ENCODE measurements at regions not wholly inside any gene's neighbourhood (a gene's known extent, or its start where the extent isn't known, plus 50 kb on each side); places are given as distances from the start of the nearest gene placed in this dataset.

DNA sequence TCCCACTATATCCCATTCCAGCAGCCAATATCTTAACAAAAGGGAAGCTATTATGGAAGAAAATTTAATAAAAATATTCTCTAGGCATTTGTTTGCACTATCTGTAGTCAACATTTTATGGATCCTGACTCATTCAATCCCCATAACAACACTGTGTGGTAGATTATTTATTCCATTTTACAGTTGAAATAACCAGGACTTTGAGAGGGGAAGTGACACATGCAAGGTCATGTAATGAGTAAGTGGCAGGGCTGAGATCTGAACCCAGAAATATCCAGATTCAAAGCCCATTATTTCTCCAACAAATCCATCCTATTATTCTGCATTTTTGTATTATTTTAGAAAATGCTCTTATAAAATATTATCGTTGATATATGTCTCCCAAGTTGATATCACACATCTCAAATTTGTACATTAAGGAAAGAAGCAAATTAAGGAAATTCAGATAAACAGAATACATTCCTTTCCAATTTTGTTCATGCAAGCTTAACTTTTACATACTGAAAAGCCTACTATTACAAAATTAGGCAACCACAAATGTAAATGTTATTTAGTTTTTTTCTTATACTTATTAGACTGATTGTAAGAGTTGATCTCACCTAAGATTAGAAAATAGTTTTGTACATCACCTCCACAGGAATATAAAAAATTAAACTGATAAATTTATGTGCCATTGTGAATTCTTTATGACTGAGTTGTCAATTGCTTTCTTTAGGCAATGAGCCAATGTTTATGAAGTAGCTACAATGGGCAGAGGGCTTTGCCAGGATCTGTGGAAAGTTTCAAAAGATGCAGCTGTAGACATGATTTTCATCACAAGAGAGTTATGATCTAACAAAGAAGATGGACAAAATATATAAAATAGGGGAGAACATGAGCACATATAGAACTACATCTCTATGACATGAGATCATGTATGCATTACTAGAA lies 55.1 kb upstream of the E2F7 start:
- DNase-seq (ENCODE audit: low read depth) = peak; percentile 44
- POLR2A ChIA-PET = interaction anchor here (0.6 kb wide), 1 partner anchor 357 kb away, joined by 3 read pairs; no protein-coding TSS in a partner anchor
- CTCF ChIA-PET = interaction anchor here (0.7 to 1.5 kb wide), 2 partner anchors 9 to 461 kb away, joined by 3 to 5 read pairs; no protein-coding TSS in a partner anchor
- TF ChIP-seq, protein P1, sequence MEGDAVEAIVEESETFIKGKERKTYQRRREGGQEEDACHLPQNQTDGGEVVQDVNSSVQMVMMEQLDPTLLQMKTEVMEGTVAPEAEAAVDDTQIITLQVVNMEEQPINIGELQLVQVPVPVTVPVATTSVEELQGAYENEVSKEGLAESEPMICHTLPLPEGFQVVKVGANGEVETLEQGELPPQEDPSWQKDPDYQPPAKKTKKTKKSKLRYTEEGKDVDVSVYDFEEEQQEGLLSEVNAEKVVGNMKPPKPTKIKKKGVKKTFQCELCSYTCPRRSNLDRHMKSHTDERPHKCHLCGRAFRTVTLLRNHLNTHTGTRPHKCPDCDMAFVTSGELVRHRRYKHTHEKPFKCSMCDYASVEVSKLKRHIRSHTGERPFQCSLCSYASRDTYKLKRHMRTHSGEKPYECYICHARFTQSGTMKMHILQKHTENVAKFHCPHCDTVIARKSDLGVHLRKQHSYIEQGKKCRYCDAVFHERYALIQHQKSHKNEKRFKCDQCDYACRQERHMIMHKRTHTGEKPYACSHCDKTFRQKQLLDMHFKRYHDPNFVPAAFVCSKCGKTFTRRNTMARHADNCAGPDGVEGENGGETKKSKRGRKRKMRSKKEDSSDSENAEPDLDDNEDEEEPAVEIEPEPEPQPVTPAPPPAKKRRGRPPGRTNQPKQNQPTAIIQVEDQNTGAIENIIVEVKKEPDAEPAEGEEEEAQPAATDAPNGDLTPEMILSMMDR (IDR thresholded peaks at IDR 0.05; ENCODE audit: insufficient read depth, low read depth, low read length) = no peak
- Histone ChIP-seq H3K36me3 (ENCODE audit: control insufficient read depth, insufficient read depth, low read length) (no peaks in the 10 kb centered on the region), H3K4me3 (ENCODE audit: low read depth, low read length) (no peak overlapping the region), H3K27me3 (ENCODE audit: control insufficient read depth, insufficient read depth, low read length) (no peaks in the 10 kb centered on the region)

DNA sequence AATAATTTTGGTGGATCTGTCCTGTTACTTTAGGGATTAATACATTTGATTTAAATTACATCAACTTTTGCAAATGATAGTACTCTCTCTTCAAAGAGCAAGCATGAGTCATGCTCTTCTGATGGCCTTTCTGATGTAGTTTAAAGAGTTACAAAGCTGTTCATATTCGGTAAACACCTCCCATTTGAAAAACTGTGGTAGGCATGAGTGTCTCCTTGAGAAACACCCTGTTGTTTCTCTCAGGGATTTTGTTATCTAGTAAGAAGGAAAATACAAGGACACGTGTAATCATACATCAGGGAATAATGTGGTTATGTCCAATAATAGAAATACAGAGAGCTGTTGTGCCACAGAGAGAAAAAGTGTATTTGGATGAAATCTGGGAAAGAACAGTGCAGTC lies 53.3 kb upstream of the E2F7 start:
- no peaks in the 10 kb centered on the region for H3K27me3 ChIP-seq (ENCODE audit: control insufficient read depth, insufficient read depth, low read length)
- ChIA-PET CTCF (no interaction called here), POLR2A (no interaction called here)
- no peak for DNase-seq (ENCODE audit: low read depth)
- TF ChIP-seq, protein P1 (IDR thresholded peaks at IDR 0.05; ENCODE audit: insufficient read depth, low read depth, low read length) = no peak
- H3K4me3 ChIP-seq (ENCODE audit: low read depth, low read length) = no peak overlapping the region
- no peaks in the 10 kb centered on the region for H3K36me3 ChIP-seq (ENCODE audit: control insufficient read depth, insufficient read depth, low read length)

DNA sequence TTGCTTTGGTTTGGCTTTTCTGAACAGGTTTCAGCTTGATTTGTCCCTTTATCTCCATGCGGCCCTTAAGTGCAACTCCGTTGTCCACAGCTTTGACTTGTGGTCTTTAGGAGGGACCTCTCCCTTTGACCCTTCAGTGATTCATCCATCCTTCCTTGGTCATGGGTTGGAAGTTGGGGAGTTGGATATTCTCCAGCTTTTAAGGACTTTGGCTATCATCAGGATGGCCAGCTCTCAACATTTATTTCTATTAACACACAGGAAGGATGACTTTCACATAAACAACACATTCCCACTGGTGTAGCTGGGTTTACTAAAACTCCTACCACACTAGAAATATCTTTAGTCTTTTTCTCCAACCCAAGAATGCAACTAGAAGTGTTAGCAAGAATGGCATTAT lies 50.9 kb upstream of the E2F7 start:
- no peak overlapping the region for H3K4me3 ChIP-seq (ENCODE audit: low read depth, low read length)
- DNase-seq (ENCODE audit: low read depth) = no peak
- ChIA-PET POLR2A (no interaction called here), CTCF (no interaction called here)
- no peaks in the 10 kb centered on the region for H3K36me3 ChIP-seq (ENCODE audit: control insufficient read depth, insufficient read depth, low read length)
- TF ChIP-seq, protein P1 (IDR thresholded peaks at IDR 0.05; ENCODE audit: insufficient read depth, low read depth, low read length) = no peak
- no peaks in the 10 kb centered on the region for H3K27me3 ChIP-seq (ENCODE audit: control insufficient read depth, insufficient read depth, low read length)

DNA sequence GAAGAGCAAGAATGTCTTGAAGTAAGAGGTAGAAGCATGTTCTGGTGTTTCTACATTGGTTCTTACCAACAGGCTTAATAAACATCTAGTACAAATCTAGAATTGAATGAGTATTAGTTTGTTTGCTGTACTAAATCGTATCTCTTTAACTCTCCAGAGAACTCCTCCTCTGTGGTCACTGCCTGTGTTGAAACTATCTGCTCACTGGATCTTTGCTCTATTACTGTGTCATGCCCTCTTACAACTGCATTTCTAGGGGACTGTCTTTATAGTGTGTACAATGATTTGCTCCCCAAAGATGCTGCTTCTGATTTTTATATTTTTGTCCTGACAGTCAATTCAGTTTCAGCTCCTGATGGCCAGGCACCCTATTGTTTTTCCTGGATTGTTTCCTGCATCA lies 50.1 kb upstream of the E2F7 start:
- TF ChIP-seq, protein P1 (IDR thresholded peaks at IDR 0.05; ENCODE audit: insufficient read depth, low read depth, low read length) = no peak
- ChIA-PET POLR2A (no interaction called here), CTCF (no interaction called here)
- Histone ChIP-seq H3K36me3 (ENCODE audit: control insufficient read depth, insufficient read depth, low read length) (no peaks in the 10 kb centered on the region), H3K27me3 (ENCODE audit: control insufficient read depth, insufficient read depth, low read length) (no peaks in the 10 kb centered on the region), H3K4me3 (ENCODE audit: low read depth, low read length) (no peak overlapping the region)
- DNase-seq (ENCODE audit: low read depth) = no peak
